Activated CD4-positive, alpha-beta T cell treated with anti-CD3 and anti-CD28 coated beads, Interleukin-2, amount 50 U/mL, for 48 hours (primary cell): ENCODE measurements at regions not wholly inside any gene's neighbourhood (a gene's known extent, or its start where the extent isn't known, plus 50 kb on each side); places are given as distances from the start of the nearest gene placed in this dataset.
A peak's percentile ranks its signal among the peaks of the same experiment; 100 is the strongest.
"Not testable (repeated sequence)": the region's sequence is repeated elsewhere in the genome, so short reads cannot be mapped to it uniquely, and the experiment has no call there.

ENCODE experiments used
- DNase-seq, 2 experiments: peaks; one replicate each; pipeline ENCODE4 v3.0.0-alpha.2; 2020

- DNase-seq = not testable (repeated sequence)
Observed at GRCh38 chr16:29274055-29275035, 132.2 kb downstream of the NPIPB11 start.

- not testable (repeated sequence) for DNase-seq
Observed at GRCh38 chr16:29273298-29274054, 133.0 kb downstream of the NPIPB11 start.

- not testable (repeated sequence) for DNase-seq
Observed at GRCh38 chr16:29271721-29272675, 134.5 kb downstream of the NPIPB11 start.

GRCh38 chr16:29270923-29271322, 135.6 kb downstream of the NPIPB11 start:
- DNase-seq = not testable (repeated sequence)

GRCh38 chr16:29270033-29270432, 136.5 kb downstream of the NPIPB11 start:
- DNase-seq = not testable (repeated sequence)

GRCh38 chr16:29269192-29269811, 137.2 kb downstream of the NPIPB11 start:
- DNase-seq = not testable (repeated sequence)

GRCh38 chr16:29268785-29269191, 137.7 kb downstream of the NPIPB11 start:
- DNase-seq = not testable (repeated sequence)

- not testable (repeated sequence) for DNase-seq
Observed at GRCh38 chr16:29268348-29268747, 138.2 kb downstream of the NPIPB11 start.

- DNase-seq = not testable (repeated sequence)
Observed at GRCh38 chr16:29267891-29268290, 138.6 kb downstream of the NPIPB11 start.

- DNase-seq = not testable (repeated sequence)
Observed at GRCh38 chr16:29267055-29267619, 139.4 kb downstream of the NPIPB11 start.

- DNase-seq = not testable (repeated sequence)
Observed at GRCh38 chr16:29266612-29267011, 139.9 kb downstream of the NPIPB11 start.

- peak; percentile 38 to 49 for DNase-seq
Observed at GRCh38 chr16:29265255-29265853, 141.2 kb downstream of the NPIPB11 start.

- not testable (repeated sequence) for DNase-seq
Observed at GRCh38 chr16:29264080-29264837, 142.3 kb downstream of the NPIPB11 start.

- DNase-seq = not testable (repeated sequence)
Observed at GRCh38 chr16:29262725-29263124, 143.8 kb downstream of the NPIPB11 start.

- not testable (repeated sequence) for DNase-seq
Observed at GRCh38 chr16:29261427-29262248, 144.9 kb downstream of the NPIPB11 start.

- not testable (repeated sequence) for DNase-seq
Observed at GRCh38 chr16:29260683-29261426, 145.7 kb downstream of the NPIPB11 start.

GRCh38 chr16:29259635-29260457, 146.7 kb downstream of the NPIPB11 start:
- DNase-seq = not testable (repeated sequence)
